ENCODE measurements at regions not wholly inside any gene's neighbourhood (a gene's known extent, or its start where the extent isn't known, plus 50 kb on each side); places are given as distances from the start of the nearest gene placed in this dataset.

DNA sequence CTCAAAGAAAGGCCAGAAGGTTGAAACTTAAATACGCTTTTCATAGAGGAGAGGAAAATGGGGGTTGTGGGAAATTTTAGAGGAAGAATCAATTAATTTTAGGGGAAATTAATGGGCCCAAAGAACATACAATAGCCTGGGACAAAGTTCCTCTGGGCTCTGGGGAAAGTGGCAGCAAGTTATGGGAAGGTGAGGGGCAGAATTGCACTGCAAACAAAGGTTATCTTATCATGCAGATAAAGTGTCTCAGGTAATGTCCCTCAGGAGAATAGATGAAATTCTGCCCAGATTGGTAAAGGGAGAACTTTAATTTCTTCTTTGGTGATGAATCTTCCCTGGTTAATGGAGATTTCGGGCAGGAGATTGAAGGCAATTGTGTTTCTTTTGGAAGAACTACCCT, 326.1 kb upstream of the SLC24A2 start:
- Histone ChIP-seq H3K4me1 (ENCODE audit: control insufficient read depth in 1 of 2, insufficient read depth in 1 of 2, low read depth in 1 of 2, low read length in 1 of 2) (no peaks in the 10 kb centered on the region), H3K9me3 (no peaks in the 10 kb centered on the region), H3K4me3 (ENCODE audit: low read depth in 1 of 2, low read length in 1 of 2) (no peak overlapping the region), H3K27ac (no peak overlapping the region), H3K27me3 (no peaks in the 10 kb centered on the region), H3K36me3 (no peaks in the 10 kb centered on the region)
- TF ChIP-seq, protein P1, sequence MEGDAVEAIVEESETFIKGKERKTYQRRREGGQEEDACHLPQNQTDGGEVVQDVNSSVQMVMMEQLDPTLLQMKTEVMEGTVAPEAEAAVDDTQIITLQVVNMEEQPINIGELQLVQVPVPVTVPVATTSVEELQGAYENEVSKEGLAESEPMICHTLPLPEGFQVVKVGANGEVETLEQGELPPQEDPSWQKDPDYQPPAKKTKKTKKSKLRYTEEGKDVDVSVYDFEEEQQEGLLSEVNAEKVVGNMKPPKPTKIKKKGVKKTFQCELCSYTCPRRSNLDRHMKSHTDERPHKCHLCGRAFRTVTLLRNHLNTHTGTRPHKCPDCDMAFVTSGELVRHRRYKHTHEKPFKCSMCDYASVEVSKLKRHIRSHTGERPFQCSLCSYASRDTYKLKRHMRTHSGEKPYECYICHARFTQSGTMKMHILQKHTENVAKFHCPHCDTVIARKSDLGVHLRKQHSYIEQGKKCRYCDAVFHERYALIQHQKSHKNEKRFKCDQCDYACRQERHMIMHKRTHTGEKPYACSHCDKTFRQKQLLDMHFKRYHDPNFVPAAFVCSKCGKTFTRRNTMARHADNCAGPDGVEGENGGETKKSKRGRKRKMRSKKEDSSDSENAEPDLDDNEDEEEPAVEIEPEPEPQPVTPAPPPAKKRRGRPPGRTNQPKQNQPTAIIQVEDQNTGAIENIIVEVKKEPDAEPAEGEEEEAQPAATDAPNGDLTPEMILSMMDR (IDR thresholded peaks at IDR 0.05) = no peak

DNA sequence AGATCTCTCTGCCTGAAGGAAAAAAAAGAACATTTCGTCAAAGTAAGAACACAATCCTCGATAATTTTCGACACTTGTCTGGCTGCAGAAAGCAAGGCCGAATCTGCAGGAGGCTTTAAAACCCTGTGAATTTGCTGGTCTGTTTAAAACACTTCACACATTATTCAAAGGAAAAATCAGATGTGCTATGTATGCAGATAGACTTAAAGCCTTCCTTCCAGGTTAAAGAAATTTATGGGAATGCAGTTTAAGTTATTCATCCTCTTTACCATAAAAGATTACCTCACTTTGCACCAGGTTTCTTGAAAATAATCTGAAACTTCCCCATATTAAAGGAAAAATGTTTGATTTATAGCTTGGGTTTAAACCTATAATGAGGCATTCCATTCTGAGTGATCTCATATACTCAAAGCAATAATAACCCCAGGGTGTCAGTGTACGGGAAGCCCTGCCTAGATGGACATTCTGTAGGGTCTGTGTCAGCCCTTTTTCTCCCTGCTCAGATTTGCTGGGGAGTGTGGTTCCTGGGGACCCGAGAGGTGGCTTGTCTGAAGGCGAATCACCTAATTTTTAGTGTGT, 323.5 kb upstream of the SLC24A2 start:
- Histone ChIP-seq H3K9me3 (no peaks in the 10 kb centered on the region), H3K4me1 (ENCODE audit: control insufficient read depth in 1 of 2, insufficient read depth in 1 of 2, low read depth in 1 of 2, low read length in 1 of 2) (no peaks in the 10 kb centered on the region), H3K36me3 (no peaks in the 10 kb centered on the region), H3K27ac (no peak overlapping the region), H3K27me3 (no peaks in the 10 kb centered on the region), H3K4me3 (ENCODE audit: low read depth in 1 of 2, low read length in 1 of 2) (no peak overlapping the region)
- TF ChIP-seq, protein P1 (IDR thresholded peaks at IDR 0.05) = no peak

DNA sequence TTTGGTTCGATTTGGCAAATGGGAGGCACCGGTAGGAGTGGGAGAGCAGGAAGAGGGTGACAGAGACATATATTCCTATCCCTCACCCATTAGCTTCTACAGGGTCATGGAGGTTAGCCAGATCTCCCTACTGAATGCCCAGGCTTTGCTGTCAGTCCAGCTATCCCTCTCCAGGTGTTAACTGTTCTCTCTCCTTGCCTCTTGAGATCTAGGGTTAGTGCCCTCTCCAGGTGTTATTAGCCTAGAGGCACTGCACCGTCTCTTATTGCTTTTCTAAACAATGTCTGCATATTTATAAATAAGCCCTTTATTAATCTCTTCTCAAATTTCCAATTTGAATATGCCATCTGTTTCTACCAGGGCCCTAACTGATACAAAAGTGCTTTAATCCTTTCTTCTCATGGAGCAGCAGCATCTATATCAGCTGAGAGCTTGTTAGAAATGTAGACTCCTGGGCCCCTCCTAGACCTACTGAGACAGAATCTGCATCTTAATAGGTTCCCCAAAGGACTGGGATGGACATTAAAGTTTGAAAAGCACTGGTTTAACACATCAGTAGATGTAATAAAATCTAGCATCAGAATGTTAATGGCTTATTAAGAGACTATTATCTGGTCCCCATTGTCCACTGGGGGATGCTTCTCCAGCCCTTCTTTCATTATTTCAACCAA, 322.5 kb upstream of the SLC24A2 start:
- H3K27ac ChIP-seq = no peak overlapping the region
- H3K36me3 ChIP-seq = no peaks in the 10 kb centered on the region
- no peaks in the 10 kb centered on the region for H3K9me3 ChIP-seq
- H3K4me1 ChIP-seq (ENCODE audit: control insufficient read depth in 1 of 2, insufficient read depth in 1 of 2, low read depth in 1 of 2, low read length in 1 of 2) = no peaks in the 10 kb centered on the region
- no peak overlapping the region for H3K4me3 ChIP-seq (ENCODE audit: low read depth in 1 of 2, low read length in 1 of 2)
- no peaks in the 10 kb centered on the region for H3K27me3 ChIP-seq
- TF ChIP-seq, protein P1 (IDR thresholded peaks at IDR 0.05) = no peak

DNA sequence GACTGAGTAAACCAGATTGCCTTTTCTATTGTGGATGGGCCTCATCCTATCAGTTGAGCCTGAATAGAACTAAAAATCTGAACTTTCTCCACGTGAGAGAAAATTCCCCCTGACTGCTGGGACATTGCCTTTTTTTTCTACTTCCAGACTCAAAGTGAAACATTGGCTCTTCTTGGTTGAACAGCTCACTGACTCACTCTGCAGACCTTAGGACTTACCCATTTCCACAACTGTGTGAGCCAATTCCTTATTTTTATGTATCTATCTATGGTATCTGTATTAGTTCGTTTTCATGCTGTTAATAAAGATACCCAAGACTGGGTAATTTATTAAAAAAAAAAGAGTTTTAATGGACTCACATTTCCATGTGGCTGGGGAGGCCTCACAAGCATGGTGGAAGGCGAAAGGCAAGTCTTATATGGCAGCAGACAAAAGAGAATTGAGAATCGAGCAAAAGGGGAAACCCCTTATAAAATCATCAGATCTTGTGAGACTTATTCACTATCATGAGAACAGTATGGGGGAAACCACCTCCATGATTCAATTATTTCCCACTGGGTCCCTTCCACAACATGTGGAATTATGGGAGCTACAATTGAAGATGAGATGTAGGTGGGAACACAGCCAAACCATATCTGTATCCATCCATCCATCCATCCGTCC, 306.7 kb upstream of the SLC24A2 start:
- no peaks in the 10 kb centered on the region for H3K9me3 ChIP-seq
- no peak overlapping the region for H3K27ac ChIP-seq
- H3K4me3 ChIP-seq (ENCODE audit: low read depth in 1 of 2, low read length in 1 of 2) = no peak overlapping the region
- no peaks in the 10 kb centered on the region for H3K36me3 ChIP-seq
- TF ChIP-seq, protein P1 (IDR thresholded peaks at IDR 0.05) = no peak
- H3K4me1 ChIP-seq (ENCODE audit: control insufficient read depth in 1 of 2, insufficient read depth in 1 of 2, low read depth in 1 of 2, low read length in 1 of 2) = no peaks in the 10 kb centered on the region
- no peaks in the 10 kb centered on the region for H3K27me3 ChIP-seq

DNA sequence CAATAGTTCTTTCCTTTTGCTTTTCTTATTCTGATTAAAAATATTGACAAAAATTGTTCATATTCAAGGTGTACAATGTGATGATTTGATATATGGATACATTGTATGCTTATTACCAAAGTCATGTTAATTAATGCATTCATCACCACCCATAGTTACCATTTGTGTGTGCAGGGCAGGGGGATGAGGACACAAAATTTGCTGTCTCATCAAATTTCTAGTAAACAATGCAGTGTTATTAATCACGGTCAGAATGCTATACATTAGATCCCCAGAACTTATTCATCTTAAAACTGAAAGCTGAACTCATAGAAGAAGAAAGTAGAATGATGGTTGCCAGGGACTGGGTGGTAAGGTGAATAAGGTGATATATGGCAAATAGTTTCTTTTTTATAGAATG, 303.7 kb upstream of the SLC24A2 start:
- H3K9me3 ChIP-seq = no peaks in the 10 kb centered on the region
- H3K36me3 ChIP-seq = no peaks in the 10 kb centered on the region
- no peak overlapping the region for H3K27ac ChIP-seq
- no peak overlapping the region for H3K4me3 ChIP-seq (ENCODE audit: low read depth in 1 of 2, low read length in 1 of 2)
- no peaks in the 10 kb centered on the region for H3K27me3 ChIP-seq
- no peaks in the 10 kb centered on the region for H3K4me1 ChIP-seq (ENCODE audit: control insufficient read depth in 1 of 2, insufficient read depth in 1 of 2, low read depth in 1 of 2, low read length in 1 of 2)
- TF ChIP-seq, protein P1 (IDR thresholded peaks at IDR 0.05) = no peak
